HepG2 (cell line): ENCODE measurements at regions not wholly inside any gene's neighbourhood (a gene's known extent, or its start where the extent isn't known, plus 50 kb on each side); places are given as distances from the start of the nearest gene placed in this dataset.

ENCODE experiments used
- BHLHE40 ChIP-seq: IDR thresholded peaks from 2 replicates; pipeline ENCODE4 v1.6.1; 2011; ENCODE audit warnings: low read length, improper control_type of control experiment
- CTCF ChIP-seq: sonication (generic); formaldehyde crosslinking; IDR thresholded peaks from 2 replicates; pipeline ENCODE4 v1.5.0; 2020; ENCODE audit warnings: mild to moderate bottlenecking, missing genetic modification reagents, moderate library complexity
- FOSL1 ChIP-seq: sonication (generic); formaldehyde crosslinking; IDR thresholded peaks from 2 replicates; pipeline ENCODE4 v1.9.0; 2021; ENCODE audit warnings: missing genetic modification reagents, borderline replicate concordance
- LBX2 ChIP-seq: sonication (generic); formaldehyde crosslinking; IDR thresholded peaks from 2 replicates; pipeline ENCODE4 v1.5.0; 2020; ENCODE audit warnings: missing genetic modification reagents, mild to moderate bottlenecking, borderline replicate concordance
- PHB2 ChIP-seq: fragments of 450-650 bp; IDR thresholded peaks from 2 replicates; pipeline ENCODE4 v1.6.1; 2018; ENCODE audit not compliant: partially characterized antibody
- POLR2AphosphoS5 ChIP-seq: IDR thresholded peaks from 2 replicates; pipeline ENCODE4 v1.6.1; 2012; ENCODE audit warnings: low read depth, low read length
- RBM39 ChIP-seq: fragments of 200-400 bp; formaldehyde crosslinking; IDR thresholded peaks from one replicate; pipeline ENCODE4 v1.6.1; 2018; ENCODE audit warnings: antibody characterized with exemption, mild to moderate bottlenecking, low read depth, low read length; ENCODE audit not compliant: poor library complexity, severe bottlenecking
- SMAD3 ChIP-seq: sonication (generic); formaldehyde crosslinking; IDR thresholded peaks from 2 replicates; pipeline ENCODE4 v1.4.0; 2020; ENCODE audit warnings: missing genetic modification reagents
- TAF1 ChIP-seq: sonication (generic); formaldehyde crosslinking; IDR thresholded peaks from 2 replicates; pipeline ENCODE4 v1.4.0; 2020; ENCODE audit warnings: missing genetic modification reagents
- ZNF253 ChIP-seq: sonication (generic); formaldehyde crosslinking; IDR thresholded peaks from 2 replicates; pipeline ENCODE4 v1.8.0; 2022; ENCODE audit warnings: mild to moderate bottlenecking, missing genetic modification reagents, borderline replicate concordance
- ZNF282 ChIP-seq: fragments of 450-650 bp; IDR thresholded peaks from 2 replicates; pipeline ENCODE4 v1.6.1; 2018; ENCODE audit not compliant: partially characterized antibody
- ZNF672 ChIP-seq: sonication (generic); formaldehyde crosslinking; IDR thresholded peaks from 2 replicates; pipeline ENCODE4 v1.8.1; 2022; ENCODE audit warnings: missing genetic modification reagents
- ZNF776 ChIP-seq: sonication (generic); formaldehyde crosslinking; IDR thresholded peaks from 2 replicates; pipeline ENCODE4 v1.4.0; 2020; ENCODE audit warnings: mild to moderate bottlenecking, missing genetic modification reagents

GRCh38 chr2:163990101-163990500 lies 254.3 kb upstream of the FIGN start:
- TF ChIP-seq LBX2 = no peak
- TF ChIP-seq TAF1 = no peak
- no peak for TF ChIP-seq CTCF
- no peak for TF ChIP-seq RBM39
- TF ChIP-seq ZNF672 (CRISPR knock-in tag) = no peak
- no peak for TF ChIP-seq ZNF282
- TF ChIP-seq ZNF253 (CRISPR knock-in tag) = no peak
- no peak for TF ChIP-seq SMAD3 (CRISPR knock-in tag)
- TF ChIP-seq FOSL1 (CRISPR knock-in tag) = no peak
- TF ChIP-seq ZNF776 (CRISPR knock-in tag) = no peak
- TF ChIP-seq POLR2AphosphoS5 = no peak
- TF ChIP-seq PHB2 = no peak
- no peak for TF ChIP-seq BHLHE40
